ENCODE measurements at regions not wholly inside any gene's neighbourhood (a gene's known extent, or its start where the extent isn't known, plus 50 kb on each side); places are given as distances from the start of the nearest gene placed in this dataset.

DNA sequence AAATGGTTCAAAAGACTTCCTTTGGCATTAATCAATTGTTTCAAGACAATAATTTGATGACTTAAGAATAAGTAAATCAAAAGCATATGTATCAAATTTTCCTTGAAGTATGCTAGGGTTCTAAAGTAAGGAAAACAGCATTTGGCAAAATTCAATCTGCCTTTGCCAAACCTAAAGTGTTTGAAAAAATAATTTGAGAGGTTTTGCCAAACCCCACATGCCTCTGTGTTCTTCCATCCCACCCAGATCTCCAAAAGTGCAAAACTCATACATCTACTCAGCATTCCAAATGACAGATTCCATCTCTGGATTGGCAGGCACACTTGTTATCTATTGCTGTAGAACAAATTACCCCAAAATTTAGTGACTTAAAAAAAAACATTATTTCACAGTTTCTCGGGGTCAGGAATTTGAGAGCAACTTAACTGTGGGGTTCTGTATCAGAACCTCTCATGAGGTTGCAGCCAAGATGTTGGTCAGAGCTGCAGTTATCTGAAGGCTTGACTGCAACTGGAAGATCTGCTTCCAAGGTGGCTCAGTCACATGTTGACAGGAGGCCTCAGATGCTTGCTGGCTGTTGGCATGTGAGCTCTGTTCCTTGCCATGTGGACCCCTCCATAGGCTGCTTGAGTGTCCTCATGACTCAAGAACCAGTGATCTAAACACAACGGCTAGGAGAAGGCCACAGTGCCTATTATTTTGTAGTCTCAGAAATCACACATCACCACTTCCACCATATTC is 100.6 kb upstream of the ARHGAP42 start:
- TF ChIP-seq, protein P1, sequence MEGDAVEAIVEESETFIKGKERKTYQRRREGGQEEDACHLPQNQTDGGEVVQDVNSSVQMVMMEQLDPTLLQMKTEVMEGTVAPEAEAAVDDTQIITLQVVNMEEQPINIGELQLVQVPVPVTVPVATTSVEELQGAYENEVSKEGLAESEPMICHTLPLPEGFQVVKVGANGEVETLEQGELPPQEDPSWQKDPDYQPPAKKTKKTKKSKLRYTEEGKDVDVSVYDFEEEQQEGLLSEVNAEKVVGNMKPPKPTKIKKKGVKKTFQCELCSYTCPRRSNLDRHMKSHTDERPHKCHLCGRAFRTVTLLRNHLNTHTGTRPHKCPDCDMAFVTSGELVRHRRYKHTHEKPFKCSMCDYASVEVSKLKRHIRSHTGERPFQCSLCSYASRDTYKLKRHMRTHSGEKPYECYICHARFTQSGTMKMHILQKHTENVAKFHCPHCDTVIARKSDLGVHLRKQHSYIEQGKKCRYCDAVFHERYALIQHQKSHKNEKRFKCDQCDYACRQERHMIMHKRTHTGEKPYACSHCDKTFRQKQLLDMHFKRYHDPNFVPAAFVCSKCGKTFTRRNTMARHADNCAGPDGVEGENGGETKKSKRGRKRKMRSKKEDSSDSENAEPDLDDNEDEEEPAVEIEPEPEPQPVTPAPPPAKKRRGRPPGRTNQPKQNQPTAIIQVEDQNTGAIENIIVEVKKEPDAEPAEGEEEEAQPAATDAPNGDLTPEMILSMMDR (IDR thresholded peaks at IDR 0.05) = no peak
- TF ChIP-seq POLR2A (IDR thresholded peaks at IDR 0.05) = no peak
